GM12878 (cell line): ENCODE measurements at regions not wholly inside any gene's neighbourhood (a gene's known extent, or its start where the extent isn't known, plus 50 kb on each side); places are given as distances from the start of the nearest gene placed in this dataset.
A peak's percentile ranks its signal among the peaks of the same experiment; 100 is the strongest.

Source experiments
- ATAC-seq: fragments of 200-7000 bp; cut with Tn5 transposase; 3 replicates; pipeline ENCODE4 v1.9.1; 2020; ENCODE audit warnings: mild to moderate bottlenecking, moderate library complexity
- BruUV-seq: library from RNA; stranded (reverse); fragments of 400-500 nt; replicated peaks from 2 replicates; lab custom pipeline; 2021; lab: Mats Ljungman, UMichigan
- CTCF ChIA-PET: fragments of 300-600 bp; sonication (Branson Sonifier 250); formaldehyde crosslinking; extraction: SDS; loops from one replicate; lab custom pipeline; 2021; ENCODE audit warnings: inconsistent platforms; lab: Yijun Ruan, JAX
- POLR2A ChIA-PET: fragments of 350-600 bp; formaldehyde crosslinking; extraction: SDS; loops from one replicate; lab custom pipeline; 2021; ENCODE audit warnings: inconsistent platforms; lab: Charles Lee
- RAD21 ChIA-PET: fragments of 300-600 bp; sonication (Branson Sonifier 250); formaldehyde crosslinking; loops from one replicate; lab custom pipeline; 2023; ENCODE audit warnings: antibody characterized with exemption; ENCODE audit not compliant: unreplicated experiment; lab: Charles Lee
- SMC1A ChIA-PET: fragments of 300-600 bp; sonication (Branson Sonifier 250); formaldehyde crosslinking; loops from one replicate; lab custom pipeline; 2023; ENCODE audit not compliant: unreplicated experiment, uncharacterized antibody; lab: Charles Lee
- DNase-seq: peaks from one replicate; pipeline ENCODE4 v3.0.0-alpha.2; 2011; ENCODE audit warnings: low read depth, low spot score
- FAIRE-seq: peaks from 3 replicates; lab custom pipeline; 2011; peaks lifted over from hg19 to GRCh38; lab: Jason Lieb, UNC
- H2AFZ ChIP-seq: 2 replicates; pipeline ENCODE4 v1.6.0; 2011; ENCODE audit warnings: low read depth, low read length, control low read depth; ENCODE audit not compliant: control insufficient read depth
- H3K27ac ChIP-seq: 2 replicates; pipeline ENCODE4 v1.5.1; 2011; ENCODE audit warnings: control low read depth; ENCODE audit not compliant: control insufficient read depth, insufficient read depth
- H3K27me3 ChIP-seq, 2 experiments: replicated peaks in 1 of 2; 2 replicates each; pipeline versions ENCODE4 v1.6.0 to v1.6.1; 2011; ENCODE audit warnings: low read length in 1 of 2; ENCODE audit not compliant: control insufficient read depth in 2 of 2, insufficient read depth in 2 of 2
- H3K36me3 ChIP-seq, 2 experiments: 2 replicates each; pipeline ENCODE4 v1.5.1; 2011; ENCODE audit warnings: low read length in 1 of 2; ENCODE audit not compliant: control insufficient read depth in 2 of 2, insufficient read depth in 2 of 2
- H3K4me1 ChIP-seq: 2 replicates; pipeline ENCODE4 v1.6.1; 2011; ENCODE audit warnings: mild to moderate bottlenecking, low read length, moderate library complexity, mixed read lengths; ENCODE audit not compliant: control insufficient read depth, insufficient read depth
- H3K4me2 ChIP-seq: 2 replicates; pipeline ENCODE4 v1.6.0; 2011; ENCODE audit warnings: control low read depth; ENCODE audit not compliant: control insufficient read depth, insufficient read depth
- H3K4me3 ChIP-seq: fragments of 200-600 bp; sonication (generic); 2 replicates; pipeline ENCODE4 v1.5.1; 2016
- H3K79me2 ChIP-seq: 2 replicates; pipeline ENCODE4 v1.6.0; 2011; ENCODE audit warnings: low read length; ENCODE audit not compliant: control insufficient read depth, insufficient read depth
- H3K9ac ChIP-seq: 2 replicates; pipeline ENCODE4 v1.8.0; 2011; ENCODE audit warnings: low read length, control low read depth, mixed read lengths; ENCODE audit not compliant: control insufficient read depth, insufficient read depth
- H3K9me3 ChIP-seq: replicated peaks from 3 replicates; pipeline ENCODE4 v1.5.1; 2011; ENCODE audit warnings: mild to moderate bottlenecking, low read length; ENCODE audit not compliant: control insufficient read depth, insufficient read depth
- H4K20me1 ChIP-seq: 2 replicates; pipeline ENCODE4 v1.6.0; 2011; ENCODE audit not compliant: control insufficient read depth, insufficient read depth
- BRCA1 ChIP-seq: IDR thresholded peaks from 2 replicates; pipeline ENCODE4 v1.6.1; 2011; ENCODE audit warnings: low read depth, low read length, improper control_type of control experiment
- CBX5 ChIP-seq: sonication (generic); IDR thresholded peaks from 2 replicates; pipeline ENCODE4 v1.6.1; 2016; ENCODE audit warnings: low read depth, moderate library complexity, mild to moderate bottlenecking, inconsistent platforms
- EZH2 ChIP-seq: IDR thresholded peaks from 2 replicates; pipeline ENCODE4 v1.6.1; 2012; ENCODE audit warnings: low read depth, mild to moderate bottlenecking, control low read depth, inconsistent platforms, low read length, borderline replicate concordance; ENCODE audit not compliant: control insufficient read depth
- FOXK2 ChIP-seq: fragments of 450-650 bp; IDR thresholded peaks from 2 replicates; pipeline ENCODE4 v1.6.1; 2017; ENCODE audit warnings: mild to moderate bottlenecking, moderate library complexity
- NFXL1 ChIP-seq: fragments of 450-650 bp; IDR thresholded peaks from 2 replicates; pipeline ENCODE4 v1.6.1; 2017; ENCODE audit warnings: antibody characterized with exemption, mild to moderate bottlenecking, borderline replicate concordance
- SPI1 ChIP-seq: IDR thresholded peaks from 2 replicates; pipeline ENCODE4 v1.6.1; 2011; ENCODE audit warnings: low read depth, mild to moderate bottlenecking, low read length, moderate library complexity, borderline replicate concordance; ENCODE audit not compliant: insufficient read depth
- STAT1 ChIP-seq: fragments of 450-650 bp; conservative IDR thresholded peaks from 2 replicates; pipeline ENCODE4 v1.6.1; 2014; ENCODE audit warnings: antibody characterized with exemption, mild to moderate bottlenecking
- STAT3 ChIP-seq: IDR thresholded peaks from 2 replicates; pipeline ENCODE4 v1.6.1; 2011; ENCODE audit warnings: low read depth, low read length, improper control_type of control experiment
- WGBS: methylation state at CpG from one replicate; pipeline ENCODE4 v1.1.6; 2016; ENCODE audit warnings: low lambda C conversion rate; ENCODE audit not compliant: insufficient replicate concordance, insufficient coverage; ENCODE audit errors: missing lambda C conversion rate; 5-methylcytosine and 5-hydroxymethylcytosine counted together
- in situ Hi-C: fragments of 300-500 bp; cut with MboI; formaldehyde crosslinking; loops from 9 replicates; pipeline ENCODE4 v1.14.3; 2018; ENCODE audit warnings: mixed read lengths
- intact Hi-C: fragments of 100-400 bp; cut with micrococcal nuclease; formaldehyde crosslinking; loops from one replicate; pipeline ENCODE4 v1.14.2; 2022; ENCODE audit not compliant: unreplicated experiment
- TF ChIP-seq, protein P1 (sequence below): fragments of 450-650 bp; IDR thresholded peaks from 2 replicates; pipeline ENCODE4 v1.6.1; 2014; ENCODE audit warnings: mild to moderate bottlenecking
- TF ChIP-seq, protein P2 (sequence below), 3 experiments: IDR thresholded peaks in 2 of 3; conservative IDR thresholded peaks in 1 of 3; 2 replicates each; pipeline ENCODE4 v1.5.1; 2011; ENCODE audit warnings: low read depth in 3 of 3, low read length in 3 of 3, mild to moderate bottlenecking in 3 of 3, control low read depth in 2 of 3, moderate library complexity in 2 of 3, inconsistent platforms in 1 of 3, mixed read lengths in 1 of 3; ENCODE audit not compliant: control insufficient read depth in 2 of 3, insufficient read depth in 1 of 3; ENCODE audit errors: extremely low read depth in 1 of 3
- TF ChIP-seq, protein P3 (sequence below): fragments of 450-650 bp; IDR thresholded peaks from 2 replicates; pipeline ENCODE4 v1.6.1; 2018; ENCODE audit warnings: borderline replicate concordance, mild to moderate bottlenecking; ENCODE audit not compliant: partially characterized antibody

DNA sequence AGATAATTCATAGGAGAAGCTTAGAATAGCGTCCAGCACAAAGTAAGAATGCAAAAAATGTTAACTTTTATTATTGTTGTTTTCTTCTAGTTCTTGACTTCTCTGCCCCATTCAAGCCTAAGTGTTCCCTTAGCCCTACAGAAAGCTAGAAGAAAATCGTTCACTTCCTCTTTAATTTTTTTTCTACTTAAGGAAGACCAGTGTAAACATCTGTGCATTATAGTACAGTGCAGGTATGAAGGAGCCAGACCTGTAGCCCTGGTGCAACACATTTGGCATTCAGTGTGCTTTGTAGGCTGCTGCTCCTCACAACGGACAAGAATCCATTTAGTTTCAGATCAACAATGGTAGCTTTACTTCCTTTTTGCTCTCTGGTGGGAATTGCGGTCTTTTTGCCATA is 127.8 kb upstream of the SLC7A14 start:
- H3K4me3 ChIP-seq, result no peak overlapping the region
- H2AFZ ChIP-seq, result no peak overlapping the region
- BruUV-seq, result no TSS peak
- peak; percentile 79 for TF ChIP-seq SPI1
- TF ChIP-seq, protein P1, sequence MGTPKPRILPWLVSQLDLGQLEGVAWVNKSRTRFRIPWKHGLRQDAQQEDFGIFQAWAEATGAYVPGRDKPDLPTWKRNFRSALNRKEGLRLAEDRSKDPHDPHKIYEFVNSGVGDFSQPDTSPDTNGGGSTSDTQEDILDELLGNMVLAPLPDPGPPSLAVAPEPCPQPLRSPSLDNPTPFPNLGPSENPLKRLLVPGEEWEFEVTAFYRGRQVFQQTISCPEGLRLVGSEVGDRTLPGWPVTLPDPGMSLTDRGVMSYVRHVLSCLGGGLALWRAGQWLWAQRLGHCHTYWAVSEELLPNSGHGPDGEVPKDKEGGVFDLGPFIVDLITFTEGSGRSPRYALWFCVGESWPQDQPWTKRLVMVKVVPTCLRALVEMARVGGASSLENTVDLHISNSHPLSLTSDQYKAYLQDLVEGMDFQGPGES, result no peak
- H3K9ac ChIP-seq, result no peak overlapping the region
- CTCF ChIA-PET, result interaction anchor here (1.0 to 1.3 kb wide), 2 partner anchors 8 to 160 kb away, joined by 3 to 4 read pairs; no protein-coding TSS in a partner anchor
- SMC1A ChIA-PET, result interaction anchor here (0.7 kb wide), 1 partner anchor 8 kb away, joined by 4 read pairs; no protein-coding TSS in a partner anchor
- POLR2A ChIA-PET, result no interaction called here
- H3K27me3 ChIP-seq, result no peaks in the 10 kb centered on the region; a peak in 1 of 4 replicates
- no peaks in the 10 kb centered on the region for H3K79me2 ChIP-seq
- in situ Hi-C loops, result no loop called here
- no peaks in the 10 kb centered on the region for H4K20me1 ChIP-seq
- no peak for DNase-seq
- FAIRE-seq, result no peak
- H3K4me1 ChIP-seq, result no peaks in the 10 kb centered on the region
- intact Hi-C loops, result no loop called here
- H3K36me3 ChIP-seq, result no peaks in the 10 kb centered on the region
- peak; percentile 50; the same call in 2 of the 3 replicates for ATAC-seq
- H3K9me3 ChIP-seq, result peaks cover 4% of the 10 kb centered on the region; the same call in 1 of the 3 replicates
- WGBS, result 18% methylated on average over 4 of the region's 4 CpGs
- RAD21 ChIA-PET, result no interaction called here
- no peak overlapping the region for H3K4me2 ChIP-seq
- no peak overlapping the region for H3K27ac ChIP-seq

- Histone ChIP-seq H3K4me2 (no peak overlapping the region), H3K4me3 (no peak overlapping the region), H4K20me1 (no peaks in the 10 kb centered on the region), H3K9ac (no peak overlapping the region), H2AFZ (no peak overlapping the region), H3K9me3 (peaks cover 4% of the 10 kb centered on the region; the same call in 1 of the 3 replicates), H3K4me1 (no peaks in the 10 kb centered on the region), H3K36me3 (no peaks in the 10 kb centered on the region), H3K27ac (no peak overlapping the region), H3K27me3 (no peaks in the 10 kb centered on the region; a peak in 1 of 4 replicates), H3K79me2 (no peaks in the 10 kb centered on the region)
- no peak for DNase-seq
- no TSS peak for BruUV-seq
- no peak for ATAC-seq
- ChIA-PET SMC1A (interaction anchor here (0.6 to 0.9 kb wide), 2 partner anchors 13 to 15 kb away, joined by 3 read pairs; no protein-coding TSS in a partner anchor), POLR2A (no interaction called here), RAD21 (no interaction called here), CTCF (interaction anchor here (0.6 to 1.3 kb wide), 2 partner anchors 29 to 159 kb away, joined by 3 read pairs; no protein-coding TSS in a partner anchor)
- no peak for FAIRE-seq
- 22% methylated on average over 2 of the region's 2 CpGs for WGBS
- in situ Hi-C loops, result no loop called here
- intact Hi-C loops, result no loop called here
- TF ChIP-seq, protein P2, sequence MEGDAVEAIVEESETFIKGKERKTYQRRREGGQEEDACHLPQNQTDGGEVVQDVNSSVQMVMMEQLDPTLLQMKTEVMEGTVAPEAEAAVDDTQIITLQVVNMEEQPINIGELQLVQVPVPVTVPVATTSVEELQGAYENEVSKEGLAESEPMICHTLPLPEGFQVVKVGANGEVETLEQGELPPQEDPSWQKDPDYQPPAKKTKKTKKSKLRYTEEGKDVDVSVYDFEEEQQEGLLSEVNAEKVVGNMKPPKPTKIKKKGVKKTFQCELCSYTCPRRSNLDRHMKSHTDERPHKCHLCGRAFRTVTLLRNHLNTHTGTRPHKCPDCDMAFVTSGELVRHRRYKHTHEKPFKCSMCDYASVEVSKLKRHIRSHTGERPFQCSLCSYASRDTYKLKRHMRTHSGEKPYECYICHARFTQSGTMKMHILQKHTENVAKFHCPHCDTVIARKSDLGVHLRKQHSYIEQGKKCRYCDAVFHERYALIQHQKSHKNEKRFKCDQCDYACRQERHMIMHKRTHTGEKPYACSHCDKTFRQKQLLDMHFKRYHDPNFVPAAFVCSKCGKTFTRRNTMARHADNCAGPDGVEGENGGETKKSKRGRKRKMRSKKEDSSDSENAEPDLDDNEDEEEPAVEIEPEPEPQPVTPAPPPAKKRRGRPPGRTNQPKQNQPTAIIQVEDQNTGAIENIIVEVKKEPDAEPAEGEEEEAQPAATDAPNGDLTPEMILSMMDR (IDR thresholded peaks at IDR 0.05 in 2 of 3, conservative IDR thresholded peaks at IDR 0.05 in 1 of 3; ENCODE audit: control insufficient read depth in 2 of 3, extremely low read depth in 1 of 3, insufficient read depth in 1 of 3, low read depth in 3 of 3, low read length in 3 of 3), result no peak
- TF ChIP-seq STAT3 (no peak), BRCA1 (no peak), FOXK2 (no peak), EZH2 (no peak), STAT1 (no peak), NFXL1 (no peak), CBX5 (no peak)
- TF ChIP-seq, protein P3, sequence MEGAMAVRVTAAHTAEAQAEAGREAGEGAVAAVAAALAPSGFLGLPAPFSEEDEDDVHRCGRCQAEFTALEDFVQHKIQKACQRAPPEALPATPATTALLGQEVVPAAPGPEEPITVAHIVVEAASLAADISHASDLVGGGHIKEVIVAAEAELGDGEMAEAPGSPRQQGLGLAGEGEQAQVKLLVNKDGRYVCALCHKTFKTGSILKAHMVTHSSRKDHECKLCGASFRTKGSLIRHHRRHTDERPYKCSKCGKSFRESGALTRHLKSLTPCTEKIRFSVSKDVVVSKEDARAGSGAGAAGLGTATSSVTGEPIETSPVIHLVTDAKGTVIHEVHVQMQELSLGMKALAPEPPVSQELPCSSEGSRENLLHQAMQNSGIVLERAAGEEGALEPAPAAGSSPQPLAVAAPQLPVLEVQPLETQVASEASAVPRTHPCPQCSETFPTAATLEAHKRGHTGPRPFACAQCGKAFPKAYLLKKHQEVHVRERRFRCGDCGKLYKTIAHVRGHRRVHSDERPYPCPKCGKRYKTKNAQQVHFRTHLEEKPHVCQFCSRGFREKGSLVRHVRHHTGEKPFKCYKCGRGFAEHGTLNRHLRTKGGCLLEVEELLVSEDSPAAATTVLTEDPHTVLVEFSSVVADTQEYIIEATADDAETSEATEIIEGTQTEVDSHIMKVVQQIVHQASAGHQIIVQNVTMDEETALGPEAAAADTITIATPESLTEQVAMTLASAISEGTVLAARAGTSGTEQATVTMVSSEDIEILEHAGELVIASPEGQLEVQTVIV, result no peak
These were observed 126.9 kb upstream of the SLC7A14 start for GRCh38 chr3:170712798-170713197.
